Transverse colon (tissue), 4 donors: ENCODE measurements at regions not wholly inside any gene's neighbourhood (a gene's known extent, or its start where the extent isn't known, plus 50 kb on each side); places are given as distances from the start of the nearest gene placed in this dataset.

Source experiments
- DNase-seq: peaks from one replicate; pipeline ENCODE4 v3.0.0-alpha.2; 2019
- H3K27ac ChIP-seq, 4 donors: fragments of 200-600 bp; sonication (generic); 2 replicates each; pipeline ENCODE4 v1.5.1; 2016 to 2018; ENCODE audit warnings: inconsistent platforms in 4 of 4
- H3K27me3 ChIP-seq: fragments of 200-600 bp; sonication (generic); 2 replicates; pipeline ENCODE4 v1.5.1; 2017; ENCODE audit warnings: inconsistent platforms
- H3K36me3 ChIP-seq, 4 donors: fragments of 200-600 bp; sonication (generic); 2 replicates each; pipeline ENCODE4 v1.5.1; 2017 to 2019; ENCODE audit warnings: inconsistent platforms in 4 of 4
- H3K4me1 ChIP-seq, 4 donors: fragments of 200-600 bp; sonication (generic); 2 replicates each; pipeline ENCODE4 v1.5.1; 2017 to 2020; ENCODE audit warnings: inconsistent platforms in 4 of 4
- H3K4me3 ChIP-seq, 4 donors: fragments of 200-600 bp; sonication (generic); 1 replicate in 1 of 4; 2 replicates in 3 of 4; pipeline versions ENCODE4 v1.5.1 to v1.6.1; 2017 to 2019; ENCODE audit warnings: inconsistent platforms in 4 of 4
- H3K9me3 ChIP-seq, 2 donors: fragments of 200-600 bp; sonication (generic); 2 replicates each; pipeline ENCODE4 v1.5.1; 2017 to 2019; ENCODE audit warnings: inconsistent platforms in 2 of 2
- EP300 ChIP-seq: sonication (generic); formaldehyde crosslinking; IDR thresholded peaks from one replicate; pipeline ENCODE4 v1.6.1; 2017; ENCODE audit warnings: antibody characterized with exemption, low read depth
- POLR2A ChIP-seq: fragments of 450-650 bp; IDR thresholded peaks from one replicate; pipeline ENCODE4 v1.6.1; 2016; ENCODE audit warnings: antibody characterized with exemption, mild to moderate bottlenecking, moderate library complexity
- POLR2AphosphoS5 ChIP-seq, 3 donors: sonication (generic); formaldehyde crosslinking; IDR thresholded peaks; one replicate each; pipeline ENCODE4 v1.6.1; 2016; ENCODE audit warnings: antibody characterized with exemption in 3 of 3
- WGBS, 2 donors: methylation state at CpG; one replicate each; pipeline ENCODE4 v1.1.5; 2018; ENCODE audit warnings: low coverage in 1 of 2; 5-methylcytosine and 5-hydroxymethylcytosine counted together
- in situ Hi-C, 4 donors: fragments of 200-750 bp; cut with MboI; loops; one replicate each; pipeline versions ENCODE4 v1.15.0 to v1.15.1; 2017; ENCODE audit warnings: low sequenced_read_pairs in 3 of 4, low pct_ligation_motif_present in 1 of 4, low pct_unique_long_range_greater_than_20kb in 1 of 4
- intact Hi-C: fragments of 100-400 bp; cut with DNase I; formaldehyde crosslinking; loops from one replicate; pipeline ENCODE4 v1.15.1; 2023; ENCODE audit warnings: low total_unique reads
- TF ChIP-seq, protein P1 (sequence below), 5 experiments: fragments of 200-600 bp in 3 of 5; fragments of 450-650 bp in 2 of 5; sonication (generic) in 3 of 5; IDR thresholded peaks; 1 replicate in 2 of 5; 2 replicates in 3 of 5; pipeline ENCODE4 v1.5.1; 2016 to 2017; ENCODE audit warnings: antibody characterized with exemption in 5 of 5, inconsistent platforms in 3 of 5, mild to moderate bottlenecking in 2 of 5, moderate library complexity in 1 of 5

DNA sequence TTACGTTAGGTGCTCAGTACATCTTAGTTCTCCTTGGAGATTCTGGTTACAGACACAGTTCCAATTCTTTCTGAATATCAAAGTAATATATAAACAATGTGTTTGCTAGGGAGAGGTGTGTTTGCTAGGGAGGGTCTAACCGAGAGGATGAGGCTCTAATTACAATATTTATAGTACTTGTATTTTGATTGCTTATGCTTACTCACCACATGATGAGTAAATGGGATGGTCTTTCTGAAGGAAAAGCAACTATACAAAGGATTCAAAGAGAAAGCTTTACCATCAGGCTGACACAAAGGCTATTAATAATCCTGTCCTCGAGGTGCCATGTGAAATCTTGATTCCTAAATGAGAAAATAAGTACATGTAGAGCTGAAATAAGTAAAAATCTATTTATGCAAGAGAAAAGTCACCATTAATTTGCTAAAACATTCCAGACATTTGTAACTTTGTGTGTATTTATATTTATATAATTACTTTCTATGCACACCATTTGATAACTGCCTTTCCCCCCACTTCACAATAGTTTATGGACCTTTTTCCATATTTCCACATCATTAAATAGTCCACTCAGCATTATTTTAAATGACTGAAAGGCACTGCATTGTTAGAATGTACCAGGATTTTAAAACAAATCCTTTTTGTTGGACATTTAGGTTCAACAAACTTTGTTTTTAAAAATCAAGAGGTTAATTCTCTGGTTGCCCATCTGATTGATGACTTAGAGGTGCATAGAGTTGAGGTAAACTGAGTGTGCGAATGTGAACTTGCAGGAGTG is 94.5 kb upstream of the FN1 start:
- in situ Hi-C loops, result no loop called here
- whole genome bisulfite sequencing, 2 donors, result 59 to 71% methylated on average over 4 of the region's 4 CpGs

DNA sequence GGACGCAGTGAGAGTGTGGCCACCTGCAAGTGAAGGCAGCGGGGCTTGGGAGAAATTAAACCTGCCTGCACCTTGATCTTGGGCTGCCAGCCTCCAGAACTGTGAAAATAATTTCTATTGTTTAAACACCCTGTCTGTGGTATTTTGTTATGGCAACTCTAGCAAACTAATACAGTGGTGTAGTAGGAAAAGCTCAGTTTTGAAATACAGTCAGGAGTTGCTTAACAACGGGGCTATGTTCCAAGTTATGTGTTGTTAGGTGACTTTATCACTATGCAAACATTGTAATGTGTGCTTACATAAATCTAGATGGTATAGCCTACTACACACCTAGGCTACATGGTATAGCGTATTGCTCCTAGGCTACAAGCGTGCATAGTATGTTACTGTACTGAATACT is 93.4 kb upstream of the FN1 start:
- no peaks in the 10 kb centered on the region for H3K4me1 ChIP-seq
- no peak for DNase-seq
- intact Hi-C loops, result no loop called here
- 63 to 67% methylated on average over 4 to 5 of the region's 5 CpGs for WGBS, 2 donors
- H3K27me3 ChIP-seq, result no peaks in the 10 kb centered on the region
- in situ Hi-C loops, result no loop called here
- TF ChIP-seq POLR2AphosphoS5 (IDR thresholded peaks at IDR 0.05) (no peak), POLR2A (no peak), EP300 (no peak)
- TF ChIP-seq, protein P1, sequence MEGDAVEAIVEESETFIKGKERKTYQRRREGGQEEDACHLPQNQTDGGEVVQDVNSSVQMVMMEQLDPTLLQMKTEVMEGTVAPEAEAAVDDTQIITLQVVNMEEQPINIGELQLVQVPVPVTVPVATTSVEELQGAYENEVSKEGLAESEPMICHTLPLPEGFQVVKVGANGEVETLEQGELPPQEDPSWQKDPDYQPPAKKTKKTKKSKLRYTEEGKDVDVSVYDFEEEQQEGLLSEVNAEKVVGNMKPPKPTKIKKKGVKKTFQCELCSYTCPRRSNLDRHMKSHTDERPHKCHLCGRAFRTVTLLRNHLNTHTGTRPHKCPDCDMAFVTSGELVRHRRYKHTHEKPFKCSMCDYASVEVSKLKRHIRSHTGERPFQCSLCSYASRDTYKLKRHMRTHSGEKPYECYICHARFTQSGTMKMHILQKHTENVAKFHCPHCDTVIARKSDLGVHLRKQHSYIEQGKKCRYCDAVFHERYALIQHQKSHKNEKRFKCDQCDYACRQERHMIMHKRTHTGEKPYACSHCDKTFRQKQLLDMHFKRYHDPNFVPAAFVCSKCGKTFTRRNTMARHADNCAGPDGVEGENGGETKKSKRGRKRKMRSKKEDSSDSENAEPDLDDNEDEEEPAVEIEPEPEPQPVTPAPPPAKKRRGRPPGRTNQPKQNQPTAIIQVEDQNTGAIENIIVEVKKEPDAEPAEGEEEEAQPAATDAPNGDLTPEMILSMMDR (IDR thresholded peaks at IDR 0.05), result no peak
- H3K36me3 ChIP-seq, result no peaks in the 10 kb centered on the region
- no peaks in the 10 kb centered on the region for H3K9me3 ChIP-seq
- peak overlapping the region in 2 of 4 donors; percentile 30 to 39 for H3K27ac ChIP-seq
- no peak overlapping the region for H3K4me3 ChIP-seq

More for the DNA sequence above, 94.5 kb upstream of the FN1 start:
- no peak overlapping the region for H3K4me3 ChIP-seq
- H3K27ac ChIP-seq, result no peak overlapping the region
- no peaks in the 10 kb centered on the region for H3K4me1 ChIP-seq
- H3K36me3 ChIP-seq, result no peaks in the 10 kb centered on the region
- H3K9me3 ChIP-seq, result no peaks in the 10 kb centered on the region
- TF ChIP-seq EP300, result no peak
- DNase-seq, result no peak
- no peaks in the 10 kb centered on the region for H3K27me3 ChIP-seq
- intact Hi-C loops, result no loop called here

DNA sequence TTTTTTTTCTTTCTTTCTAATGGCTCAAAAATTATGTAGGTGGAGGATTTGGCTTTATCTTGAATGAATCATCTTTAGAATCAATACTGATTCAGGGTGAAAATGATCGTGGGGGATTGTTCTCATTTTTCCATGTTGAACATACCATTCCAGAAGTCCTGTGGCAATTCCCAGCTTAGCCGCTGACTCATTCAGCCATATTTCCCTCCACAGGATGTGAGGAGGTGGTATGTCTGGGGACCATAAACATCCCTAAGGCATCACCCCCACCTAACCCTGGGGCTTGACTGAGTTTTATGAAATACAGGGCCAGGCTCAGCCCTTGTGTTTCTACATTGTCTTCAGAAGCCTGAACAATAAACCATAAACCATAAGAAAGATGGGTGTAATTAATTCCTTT is 92.7 kb upstream of the FN1 start:
- TF ChIP-seq, protein P1 (IDR thresholded peaks at IDR 0.05), result no peak
- no peak for TF ChIP-seq POLR2AphosphoS5 (IDR thresholded peaks at IDR 0.05)
- no peak for TF ChIP-seq EP300
- TF ChIP-seq POLR2A, result no peak
- Histone ChIP-seq H3K27me3 (no peaks in the 10 kb centered on the region), H3K27ac (no peak overlapping the region), H3K9me3 (no peaks in the 10 kb centered on the region), H3K4me1 (no peaks in the 10 kb centered on the region), H3K36me3 (no peaks in the 10 kb centered on the region), H3K4me3 (no peak overlapping the region)
- in situ Hi-C loops (no loop called here), intact Hi-C loops (no loop called here)
- WGBS, 2 donors, result 80 to 82% methylated on average over 2 of the region's 2 CpGs
- DNase-seq, result no peak

DNA sequence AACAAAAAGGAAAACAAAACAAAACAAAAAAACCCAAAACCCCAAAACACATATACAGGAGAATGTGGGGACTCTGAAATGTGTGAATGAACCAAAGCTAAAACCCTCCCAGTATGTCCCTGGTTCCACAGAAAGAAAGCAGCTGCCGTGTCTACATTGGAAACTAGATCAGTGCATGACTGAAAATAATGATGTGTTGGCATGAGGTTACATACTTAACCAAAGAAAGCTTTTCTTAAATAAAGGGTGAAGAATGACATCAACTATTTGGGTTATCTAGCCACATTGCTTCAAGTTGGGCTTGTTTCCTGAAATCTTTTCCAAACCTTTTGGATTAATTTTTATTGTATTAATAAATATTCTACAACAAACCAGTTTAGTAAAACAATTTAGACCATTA is 91.9 kb upstream of the FN1 start:
- Histone ChIP-seq H3K9me3 (no peaks in the 10 kb centered on the region), H3K36me3 (no peaks in the 10 kb centered on the region), H3K27ac (no peak overlapping the region), H3K27me3 (no peaks in the 10 kb centered on the region), H3K4me3 (no peak overlapping the region), H3K4me1 (no peaks in the 10 kb centered on the region)
- DNase-seq, result no peak
- in situ Hi-C loops (no loop called here), intact Hi-C loops (no loop called here)
- 70 to 91% methylated on average over 1 of the region's 1 CpG for WGBS, 2 donors
- no peak for TF ChIP-seq EP300
- TF ChIP-seq POLR2A, result no peak
- TF ChIP-seq, protein P1 (IDR thresholded peaks at IDR 0.05), result no peak
- no peak for TF ChIP-seq POLR2AphosphoS5 (IDR thresholded peaks at IDR 0.05)

DNA sequence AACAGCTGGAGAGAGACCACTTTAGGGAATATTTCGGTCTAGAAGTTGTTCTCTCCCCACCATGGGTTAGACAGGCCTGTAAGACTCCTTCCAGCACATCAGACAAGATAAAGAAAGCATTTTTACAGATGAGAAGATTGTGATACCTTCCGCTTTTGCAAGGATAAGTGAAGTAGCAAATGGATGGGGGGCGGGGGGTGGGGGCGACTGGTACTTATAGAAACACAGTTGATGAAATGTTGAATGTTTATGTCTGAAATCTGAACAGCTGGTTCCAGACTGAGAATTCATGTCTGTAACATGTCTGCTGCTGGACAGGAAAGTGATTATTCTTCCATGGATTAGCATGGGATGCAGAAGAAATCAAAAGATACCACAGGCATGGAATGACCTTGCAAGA is 90.5 kb upstream of the FN1 start:
- WGBS, 2 donors, result 72 to 98% methylated on average over 4 of the region's 4 CpGs
- in situ Hi-C loops (no loop called here), intact Hi-C loops (no loop called here)
- DNase-seq, result no peak
- Histone ChIP-seq H3K9me3 (no peaks in the 10 kb centered on the region), H3K27ac (no peak overlapping the region), H3K36me3 (no peaks in the 10 kb centered on the region), H3K4me1 (peaks cover 0 to 8% (median 1%) of the 10 kb centered on the region in 4 donors), H3K27me3 (no peaks in the 10 kb centered on the region), H3K4me3 (no peak overlapping the region)
- no peak for TF ChIP-seq POLR2AphosphoS5 (IDR thresholded peaks at IDR 0.05)
- TF ChIP-seq EP300, result no peak
- TF ChIP-seq, protein P1 (IDR thresholded peaks at IDR 0.05), result no peak
- no peak for TF ChIP-seq POLR2A
